Endometrium (tissue), 2 donors: ENCODE measurements at regions not wholly inside any gene's neighbourhood (a gene's known extent, or its start where the extent isn't known, plus 50 kb on each side); places are given as distances from the start of the nearest gene placed in this dataset.

Experiments
- FAIRE-seq: peaks from 2 replicates; lab custom pipeline; 2012; peaks lifted over from hg19 to GRCh38; lab: Jason Lieb, UNC
- donor health status: control.
- donor health status: control.

GRCh38 chr6:9401960-9402359, 966.6 kb upstream of the SLC35B3 start:
- FAIRE-seq = no peak

GRCh38 chr6:9399916-9400315, 964.6 kb upstream of the SLC35B3 start:
- no peak for FAIRE-seq

DNA sequence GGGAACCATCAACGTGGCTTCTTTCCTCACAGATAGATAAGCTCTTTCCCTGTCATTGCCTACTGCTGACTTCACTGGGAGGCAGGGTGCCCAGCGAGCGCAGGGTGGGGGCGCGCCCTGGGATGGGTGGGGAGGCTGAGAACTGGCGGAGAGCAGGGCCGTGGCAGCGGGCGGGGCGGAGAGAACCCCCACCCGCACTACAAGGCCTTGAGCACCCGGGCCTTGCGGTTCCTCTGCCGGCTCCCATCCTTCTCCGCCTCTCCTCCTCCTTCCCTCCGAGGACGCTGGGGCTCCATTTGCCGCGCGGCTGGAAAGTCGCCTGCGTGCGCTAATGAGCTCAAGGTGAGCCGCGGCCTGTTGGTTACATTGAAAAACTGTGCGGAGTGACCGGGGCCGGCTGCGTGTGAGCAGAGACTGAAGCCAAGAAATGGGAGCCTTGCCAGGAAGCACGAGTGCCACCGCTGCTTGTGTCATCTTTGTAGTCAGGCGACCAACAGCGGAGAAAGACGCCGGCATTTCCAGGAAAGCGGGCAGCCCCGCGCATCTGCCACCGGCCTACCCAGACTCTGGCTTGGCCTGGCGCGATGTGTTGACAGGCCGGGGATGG, 963.5 kb upstream of the SLC35B3 start:
- FAIRE-seq = no peak

GRCh38 chr6:9398071-9398766, 962.9 kb upstream of the SLC35B3 start:
- no peak for FAIRE-seq

- no peak for FAIRE-seq
Measured at GRCh38 chr6:9388596-9388995, 953.3 kb upstream of the SLC35B3 start.

GRCh38 chr6:9380568-9380967, 945.2 kb upstream of the SLC35B3 start:
- FAIRE-seq = no peak

- no peak for FAIRE-seq
Measured at GRCh38 chr6:9373308-9373707, 938.0 kb upstream of the SLC35B3 start.

- no peak for FAIRE-seq
Measured at GRCh38 chr6:9370480-9370879, 935.1 kb upstream of the SLC35B3 start.

DNA sequence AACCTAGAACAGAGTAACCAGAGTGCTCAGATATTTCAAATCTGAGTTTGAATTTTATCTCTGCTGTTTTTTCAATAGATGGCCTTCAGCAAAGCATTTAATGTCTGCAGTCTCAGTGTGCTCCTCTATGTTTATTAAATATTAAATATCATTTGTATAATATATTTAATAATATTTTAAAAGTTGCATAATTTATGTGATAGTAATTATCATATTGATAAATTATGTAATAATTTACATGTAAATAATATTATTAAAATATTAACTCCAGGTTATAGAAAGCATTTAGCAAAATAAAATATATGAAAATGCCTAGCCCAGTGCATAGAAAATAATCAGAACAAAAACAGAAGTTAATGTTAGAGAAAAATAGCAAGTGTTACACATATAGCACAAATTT, 930.0 kb upstream of the SLC35B3 start:
- FAIRE-seq = no peak

DNA sequence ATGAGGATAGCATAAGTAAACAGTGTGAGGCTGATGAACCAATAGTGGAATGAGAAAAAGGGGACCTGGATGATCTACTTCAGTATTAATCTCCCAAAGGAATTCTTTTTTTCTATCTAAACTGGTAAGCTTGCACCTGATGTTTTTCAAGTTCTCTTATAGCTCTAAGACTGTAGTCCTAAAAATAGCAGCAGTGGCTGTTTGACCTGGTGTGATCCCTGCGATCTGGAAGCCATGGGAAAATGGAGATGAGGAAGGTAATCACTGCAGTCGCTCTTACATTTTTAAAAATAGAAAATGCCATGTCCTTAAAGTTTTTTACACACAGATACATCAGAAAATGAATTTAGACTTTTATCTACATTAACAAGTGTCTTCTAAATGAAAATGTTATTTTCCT, 926.4 kb upstream of the SLC35B3 start:
- no peak for FAIRE-seq

GRCh38 chr6:9360881-9361280, 925.5 kb upstream of the SLC35B3 start:
- FAIRE-seq = no peak

GRCh38 chr6:9347608-9348007, 912.3 kb upstream of the SLC35B3 start:
- no peak for FAIRE-seq

DNA sequence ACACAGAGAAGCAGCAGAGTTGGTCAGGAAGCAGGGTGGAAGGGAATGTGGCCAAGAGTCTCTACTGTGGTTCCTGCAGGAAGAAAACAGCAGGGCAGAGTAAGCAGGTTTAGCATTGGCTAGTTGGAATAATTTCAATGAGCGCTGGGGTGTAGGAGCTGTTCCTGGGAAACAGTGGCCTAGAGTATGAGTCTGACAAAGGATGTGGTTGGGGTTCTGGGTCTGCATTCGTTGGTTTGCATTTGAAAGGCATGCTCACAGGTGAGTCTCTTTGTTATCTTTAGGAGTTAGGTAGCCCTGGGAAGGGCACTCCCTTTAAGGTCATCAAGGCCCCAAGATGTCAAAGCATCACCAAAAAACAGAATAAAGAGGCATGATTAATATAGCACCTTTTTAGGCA, 911.6 kb upstream of the SLC35B3 start:
- FAIRE-seq = no peak

DNA sequence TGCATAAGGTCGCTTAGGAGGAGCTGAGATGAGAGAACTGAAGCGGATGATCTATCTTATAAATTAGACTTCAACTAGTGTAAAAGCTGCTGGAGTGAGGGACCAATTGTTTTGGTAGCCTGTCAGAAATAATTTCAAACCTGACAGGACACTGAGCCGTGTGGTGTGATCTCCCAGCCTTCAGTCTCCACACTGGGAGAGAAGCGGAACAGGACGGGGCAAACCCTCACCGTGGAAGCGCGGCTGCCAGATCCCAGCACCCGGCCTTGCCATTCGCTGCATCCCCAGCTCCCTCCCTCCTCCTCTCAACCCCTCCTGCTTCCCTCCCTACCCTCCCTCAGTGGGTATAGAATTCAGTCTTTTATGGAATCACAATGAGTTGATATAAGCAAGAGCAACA, 900.1 kb upstream of the SLC35B3 start:
- FAIRE-seq = no peak

GRCh38 chr6:9334979-9335378, 899.6 kb upstream of the SLC35B3 start:
- FAIRE-seq = no peak

DNA sequence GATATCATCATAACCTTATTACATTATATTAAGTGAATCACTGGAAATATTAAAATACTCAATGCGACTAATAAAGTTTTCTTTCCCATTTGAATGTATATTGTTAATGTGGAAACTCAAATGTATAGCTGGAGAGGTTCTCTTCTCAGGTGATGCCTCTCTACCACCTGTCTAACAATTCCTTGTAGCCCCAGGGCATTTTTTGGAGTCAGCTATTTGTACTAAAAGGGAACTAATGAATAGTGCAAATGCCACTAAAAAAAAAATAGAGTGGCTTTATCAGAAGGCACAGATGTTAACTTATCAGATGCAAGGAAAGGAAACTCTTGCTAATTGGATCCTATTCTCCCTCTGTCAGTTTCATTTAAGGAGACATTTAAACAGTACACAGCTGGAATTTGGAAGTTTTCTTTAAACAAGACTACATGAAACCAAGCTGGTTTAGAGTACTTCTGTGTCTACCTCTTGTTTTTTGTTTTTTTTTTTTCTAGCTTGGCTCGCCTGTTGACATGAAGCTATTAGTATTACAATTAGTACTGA, 897.0 kb upstream of the SLC35B3 start:
- no peak for FAIRE-seq

DNA sequence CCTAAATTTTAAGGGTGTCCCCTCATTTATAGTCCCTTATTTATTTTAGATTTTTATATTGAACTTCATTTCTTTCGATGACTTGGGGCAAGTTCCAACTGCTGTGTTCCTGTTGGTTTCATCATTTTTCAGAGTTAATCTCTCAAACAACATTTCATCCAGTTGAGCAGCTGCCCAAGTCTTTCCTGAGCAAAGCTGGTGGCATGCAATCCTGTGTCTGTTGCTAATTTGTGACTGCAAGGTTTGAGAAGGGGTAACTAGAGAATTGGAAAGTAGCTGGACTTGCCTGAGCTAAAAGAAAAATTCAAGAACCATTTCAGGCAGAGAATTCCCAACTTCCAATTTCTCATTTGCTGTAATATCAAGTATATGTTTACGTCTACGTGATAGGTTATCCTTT, 881.5 kb upstream of the SLC35B3 start:
- FAIRE-seq = no peak

GRCh38 chr6:9315966-9316650, 880.8 kb upstream of the SLC35B3 start:
- no peak for FAIRE-seq

GRCh38 chr6:9308284-9308683, 872.9 kb upstream of the SLC35B3 start:
- no peak for FAIRE-seq

DNA sequence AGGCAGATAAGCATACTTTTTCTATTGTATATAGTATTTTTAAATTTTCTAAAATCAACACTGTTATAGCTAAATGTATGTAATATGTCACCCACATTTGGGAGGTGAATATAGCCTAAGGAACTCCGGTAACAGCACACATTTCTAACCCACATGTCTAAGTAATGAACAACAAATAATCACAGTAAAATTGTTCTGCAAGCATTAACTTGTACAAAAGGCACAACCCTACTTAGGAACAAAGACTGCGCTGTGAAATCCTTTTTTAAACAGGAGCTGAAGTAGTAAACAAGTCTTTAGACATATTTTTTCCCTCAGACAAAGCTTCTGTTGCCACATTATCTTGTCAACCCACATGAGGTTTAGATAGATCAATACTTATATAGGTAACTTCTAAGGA, 872.4 kb upstream of the SLC35B3 start:
- FAIRE-seq = no peak

- no peak for FAIRE-seq
Measured at GRCh38 chr6:9307187-9307586, 871.8 kb upstream of the SLC35B3 start.

- no peak for FAIRE-seq
Measured at GRCh38 chr6:9295644-9296043, 860.3 kb upstream of the SLC35B3 start.

GRCh38 chr6:9292975-9293374, 857.6 kb upstream of the SLC35B3 start:
- FAIRE-seq = no peak
